Panc1 (cell line): ENCODE measurements at regions not wholly inside any gene's neighbourhood (a gene's known extent, or its start where the extent isn't known, plus 50 kb on each side); places are given as distances from the start of the nearest gene placed in this dataset.

ENCODE experiments used
- ATAC-seq: fragments of 200-7000 bp; cut with Tn5 transposase; 2 replicates; pipeline ENCODE4 v1.9.1; 2020; ENCODE audit warnings: mild to moderate bottlenecking, moderate library complexity
- BruUV-seq: library from RNA; stranded (reverse); fragments of 400-500 nt; replicated peaks from 2 replicates; lab custom pipeline; 2021; lab: Mats Ljungman, UMichigan
- CTCF ChIA-PET: fragments of 300-600 bp; sonication (Branson Sonifier 250); formaldehyde crosslinking; loops from one replicate; lab custom pipeline; 2022; ENCODE audit warnings: antibody characterized with exemption; lab: Charles Lee
- POLR2A ChIA-PET: fragments of 300-600 bp; sonication (Branson Sonifier 250); formaldehyde crosslinking; loops from one replicate; lab custom pipeline; 2022; ENCODE audit warnings: antibody characterized with exemption; lab: Charles Lee
- DNase-seq: peaks from one replicate; pipeline ENCODE4 v3.0.0-alpha.2; 2010; ENCODE audit warnings: low read depth, low spot score
- H3K27ac ChIP-seq: 2 replicates; pipeline ENCODE4 v1.5.1; 2011; ENCODE audit warnings: mild to moderate bottlenecking, low read length, inconsistent platforms
- H3K27me3 ChIP-seq: fragments of 200-500 bp; sonication (Bioruptor generic); 2 replicates; pipeline ENCODE4 v1.6.0; 2014; ENCODE audit warnings: low read length, inconsistent platforms; ENCODE audit not compliant: control insufficient read depth, insufficient read depth
- H3K36me3 ChIP-seq: fragments of 200-500 bp; sonication (Bioruptor generic); 2 replicates; pipeline ENCODE4 v1.5.1; 2014; ENCODE audit warnings: inconsistent platforms, mild to moderate bottlenecking, low read length, moderate library complexity; ENCODE audit not compliant: control insufficient read depth, insufficient read depth
- H3K4me1 ChIP-seq: 2 replicates; pipeline ENCODE4 v1.5.1; 2011; ENCODE audit warnings: inconsistent platforms, mild to moderate bottlenecking, low read length, moderate library complexity; ENCODE audit not compliant: control insufficient read depth, insufficient read depth
- H3K4me3 ChIP-seq, 2 experiments: 2 replicates each; pipeline ENCODE4 v1.5.1; 2011 to 2012; ENCODE audit warnings: low read depth in 2 of 2, low read length in 2 of 2, mild to moderate bottlenecking in 2 of 2, inconsistent platforms in 1 of 2, moderate library complexity in 1 of 2
- H3K9me3 ChIP-seq: fragments of 200-500 bp; sonication (Bioruptor generic); 2 replicates; pipeline ENCODE4 v1.5.1; 2014; ENCODE audit warnings: low read depth, mild to moderate bottlenecking, inconsistent platforms, low read length, moderate library complexity; ENCODE audit not compliant: control insufficient read depth, insufficient read depth
- POLR2AphosphoS5 ChIP-seq: IDR thresholded peaks from 2 replicates; pipeline ENCODE4 v1.6.1; 2012; ENCODE audit warnings: mild to moderate bottlenecking, low read depth, low read length, moderate library complexity
- SIN3A ChIP-seq: IDR thresholded peaks from 2 replicates; pipeline ENCODE4 v1.6.1; 2012; ENCODE audit warnings: low read depth, mild to moderate bottlenecking, low read length, moderate library complexity, borderline replicate concordance; ENCODE audit not compliant: insufficient read depth
- TCF7L2 ChIP-seq: IDR thresholded peaks from 2 replicates; pipeline ENCODE4 v1.6.1; 2011; ENCODE audit warnings: mild to moderate bottlenecking, low read depth, low read length, inconsistent platforms
- in situ Hi-C: cut with HindIII; loops from 2 replicates; pipeline ENCODE4 v1.10.0; 2016; ENCODE audit warnings: low sequenced_read_pairs, low pct_unique_long_range_greater_than_20kb
- intact Hi-C: fragments of 100-400 bp; cut with micrococcal nuclease; formaldehyde crosslinking; loops from one replicate; pipeline ENCODE4 v1.10.0; 2022; ENCODE audit not compliant: unreplicated experiment
- TF ChIP-seq, protein P1 (sequence below): fragments of 450-650 bp; IDR thresholded peaks from 2 replicates; pipeline ENCODE4 v1.5.1; 2017; ENCODE audit warnings: mild to moderate bottlenecking
- TF ChIP-seq, protein P2 (sequence below), 2 experiments: IDR thresholded peaks; 2 replicates each; pipeline ENCODE4 v1.6.1; 2011 to 2012; ENCODE audit warnings: low read depth in 2 of 2, control low read depth in 1 of 2, low read length in 1 of 2, mild to moderate bottlenecking in 1 of 2, moderate library complexity in 1 of 2; ENCODE audit not compliant: insufficient read depth in 1 of 2

DNA sequence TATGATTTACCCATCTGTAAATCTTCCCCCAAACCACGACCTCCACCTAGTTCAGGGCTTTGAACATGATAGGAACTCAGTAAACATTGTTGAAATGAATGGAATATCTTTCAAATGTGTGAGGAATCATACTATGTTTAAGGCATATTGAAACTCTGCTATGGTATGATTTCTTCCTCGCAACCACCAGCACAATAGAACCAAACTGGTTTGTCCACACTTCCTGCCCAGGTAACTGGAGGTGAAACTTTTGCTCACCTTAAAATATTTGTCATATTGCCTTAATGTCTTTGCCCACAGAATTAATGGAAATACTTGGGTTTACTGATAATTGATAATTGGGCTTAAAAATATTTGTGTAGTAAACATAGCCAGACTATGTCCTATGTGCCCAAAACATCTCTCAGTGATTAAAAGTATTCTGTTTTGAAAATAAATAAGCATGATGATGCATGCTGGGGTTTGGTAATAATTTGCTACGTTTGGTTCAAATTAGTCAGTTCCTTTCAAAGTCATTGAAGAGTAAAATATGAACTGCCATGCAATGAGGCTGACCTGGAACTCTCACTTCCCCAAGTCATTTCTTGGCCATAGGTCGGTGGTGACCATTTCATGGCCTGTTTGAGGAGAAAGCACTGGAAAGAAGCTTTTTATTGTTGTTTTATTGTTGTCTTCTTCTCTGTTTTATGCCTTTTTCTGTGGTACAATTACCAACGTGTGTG is 73.3 kb downstream of the TNFSF18 start:
- Histone ChIP-seq H3K9me3 (no peaks in the 10 kb centered on the region), H3K4me1 (no peaks in the 10 kb centered on the region), H3K27ac (no peak overlapping the region), H3K4me3 (no peak overlapping the region), H3K36me3 (no peaks in the 10 kb centered on the region), H3K27me3 (no peaks in the 10 kb centered on the region)
- DNase-seq = no peak
- TF ChIP-seq, protein P1, sequence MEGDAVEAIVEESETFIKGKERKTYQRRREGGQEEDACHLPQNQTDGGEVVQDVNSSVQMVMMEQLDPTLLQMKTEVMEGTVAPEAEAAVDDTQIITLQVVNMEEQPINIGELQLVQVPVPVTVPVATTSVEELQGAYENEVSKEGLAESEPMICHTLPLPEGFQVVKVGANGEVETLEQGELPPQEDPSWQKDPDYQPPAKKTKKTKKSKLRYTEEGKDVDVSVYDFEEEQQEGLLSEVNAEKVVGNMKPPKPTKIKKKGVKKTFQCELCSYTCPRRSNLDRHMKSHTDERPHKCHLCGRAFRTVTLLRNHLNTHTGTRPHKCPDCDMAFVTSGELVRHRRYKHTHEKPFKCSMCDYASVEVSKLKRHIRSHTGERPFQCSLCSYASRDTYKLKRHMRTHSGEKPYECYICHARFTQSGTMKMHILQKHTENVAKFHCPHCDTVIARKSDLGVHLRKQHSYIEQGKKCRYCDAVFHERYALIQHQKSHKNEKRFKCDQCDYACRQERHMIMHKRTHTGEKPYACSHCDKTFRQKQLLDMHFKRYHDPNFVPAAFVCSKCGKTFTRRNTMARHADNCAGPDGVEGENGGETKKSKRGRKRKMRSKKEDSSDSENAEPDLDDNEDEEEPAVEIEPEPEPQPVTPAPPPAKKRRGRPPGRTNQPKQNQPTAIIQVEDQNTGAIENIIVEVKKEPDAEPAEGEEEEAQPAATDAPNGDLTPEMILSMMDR = no peak
- TF ChIP-seq POLR2AphosphoS5 (no peak), SIN3A (no peak), TCF7L2 (no peak)
- TF ChIP-seq, protein P2, sequence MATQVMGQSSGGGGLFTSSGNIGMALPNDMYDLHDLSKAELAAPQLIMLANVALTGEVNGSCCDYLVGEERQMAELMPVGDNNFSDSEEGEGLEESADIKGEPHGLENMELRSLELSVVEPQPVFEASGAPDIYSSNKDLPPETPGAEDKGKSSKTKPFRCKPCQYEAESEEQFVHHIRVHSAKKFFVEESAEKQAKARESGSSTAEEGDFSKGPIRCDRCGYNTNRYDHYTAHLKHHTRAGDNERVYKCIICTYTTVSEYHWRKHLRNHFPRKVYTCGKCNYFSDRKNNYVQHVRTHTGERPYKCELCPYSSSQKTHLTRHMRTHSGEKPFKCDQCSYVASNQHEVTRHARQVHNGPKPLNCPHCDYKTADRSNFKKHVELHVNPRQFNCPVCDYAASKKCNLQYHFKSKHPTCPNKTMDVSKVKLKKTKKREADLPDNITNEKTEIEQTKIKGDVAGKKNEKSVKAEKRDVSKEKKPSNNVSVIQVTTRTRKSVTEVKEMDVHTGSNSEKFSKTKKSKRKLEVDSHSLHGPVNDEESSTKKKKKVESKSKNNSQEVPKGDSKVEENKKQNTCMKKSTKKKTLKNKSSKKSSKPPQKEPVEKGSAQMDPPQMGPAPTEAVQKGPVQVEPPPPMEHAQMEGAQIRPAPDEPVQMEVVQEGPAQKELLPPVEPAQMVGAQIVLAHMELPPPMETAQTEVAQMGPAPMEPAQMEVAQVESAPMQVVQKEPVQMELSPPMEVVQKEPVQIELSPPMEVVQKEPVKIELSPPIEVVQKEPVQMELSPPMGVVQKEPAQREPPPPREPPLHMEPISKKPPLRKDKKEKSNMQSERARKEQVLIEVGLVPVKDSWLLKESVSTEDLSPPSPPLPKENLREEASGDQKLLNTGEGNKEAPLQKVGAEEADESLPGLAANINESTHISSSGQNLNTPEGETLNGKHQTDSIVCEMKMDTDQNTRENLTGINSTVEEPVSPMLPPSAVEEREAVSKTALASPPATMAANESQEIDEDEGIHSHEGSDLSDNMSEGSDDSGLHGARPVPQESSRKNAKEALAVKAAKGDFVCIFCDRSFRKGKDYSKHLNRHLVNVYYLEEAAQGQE (IDR thresholded peaks at IDR 0.05; ENCODE audit: insufficient read depth in 1 of 2, low read depth in 2 of 2, low read length in 1 of 2) = no peak
- in situ Hi-C loops (no loop called here), intact Hi-C loops (no loop called here)
- CTCF ChIA-PET = interaction anchor here (0.6 kb wide), 1 partner anchor 245 kb away, joined by 3 read pairs; no protein-coding TSS in a partner anchor
- BruUV-seq = no TSS peak
- POLR2A ChIA-PET = no interaction called here
- ATAC-seq = no peak

DNA sequence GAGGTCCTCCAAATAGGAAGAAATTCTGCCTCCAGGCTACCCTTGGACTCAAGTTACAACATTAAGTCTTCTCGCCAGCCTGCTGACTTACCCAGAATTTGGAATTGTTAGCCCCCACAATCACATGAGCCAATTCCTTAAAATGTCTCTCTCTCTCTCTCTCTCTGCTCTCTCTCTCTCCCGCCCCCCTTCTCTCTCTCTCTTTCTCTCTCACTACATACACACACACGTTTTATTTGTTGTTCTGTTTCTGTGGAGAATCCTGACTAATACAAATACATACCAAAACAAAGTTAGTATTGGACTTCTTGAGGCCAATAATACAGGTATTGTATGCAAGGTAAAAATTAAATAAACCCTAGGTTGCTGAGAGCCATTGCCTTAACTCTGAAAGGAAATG is 72.1 kb downstream of the TNFSF18 start:
- intact Hi-C loops = no loop called here

More for the DNA sequence above, 72.1 kb downstream of the TNFSF18 start:
- no TSS peak for BruUV-seq
- no peak overlapping the region for H3K27ac ChIP-seq
- H3K4me1 ChIP-seq = no peaks in the 10 kb centered on the region
- ATAC-seq (no peak), DNase-seq (no peak)
- in situ Hi-C loops = no loop called here
- H3K9me3 ChIP-seq = no peaks in the 10 kb centered on the region
- ChIA-PET POLR2A (no interaction called here), CTCF (interaction anchor here (0.8 kb wide), 1 partner anchor 842 kb away, joined by 3 read pairs; no protein-coding TSS in a partner anchor)
- H3K4me3 ChIP-seq = no peak overlapping the region
- no peaks in the 10 kb centered on the region for H3K27me3 ChIP-seq
- no peaks in the 10 kb centered on the region for H3K36me3 ChIP-seq
- TF ChIP-seq POLR2AphosphoS5 (no peak), SIN3A (no peak), TCF7L2 (no peak)
- TF ChIP-seq, protein P2 (IDR thresholded peaks at IDR 0.05; ENCODE audit: insufficient read depth in 1 of 2, low read depth in 2 of 2, low read length in 1 of 2) = no peak
